Testis (tissue), 2 donors: ENCODE measurements at regions not wholly inside any gene's neighbourhood (a gene's known extent, or its start where the extent isn't known, plus 50 kb on each side); places are given as distances from the start of the nearest gene placed in this dataset.
"Not testable (repeated sequence)": the region's sequence is repeated elsewhere in the genome, so short reads cannot be mapped to it uniquely, and the experiment has no call there.

Experiments used
- DNase-seq: peaks from one replicate; pipeline ENCODE4 v3.0.0-alpha.2; 2019
- H3K27ac ChIP-seq, 2 donors: fragments of 200-600 bp; sonication (generic); one replicate each; pipeline ENCODE4 v1.5.1; 2019
- H3K27me3 ChIP-seq: fragments of 200-600 bp; sonication (generic); one replicate; pipeline ENCODE4 v1.5.1; 2019
- H3K36me3 ChIP-seq: fragments of 200-600 bp; sonication (generic); one replicate; pipeline ENCODE4 v1.5.1; 2017; ENCODE audit warnings: low read depth; ENCODE audit errors: missing control alignments
- H3K4me1 ChIP-seq: fragments of 200-600 bp; sonication (generic); one replicate; pipeline ENCODE4 v1.5.1; 2019
- H3K4me3 ChIP-seq, 2 donors: fragments of 200-600 bp; sonication (generic); one replicate each; pipeline ENCODE4 v1.5.1; 2017 to 2019
- H3K9me3 ChIP-seq: fragments of 200-600 bp; sonication (generic); one replicate; pipeline ENCODE4 v1.5.1; 2017
- CTCF ChIP-seq, 3 experiments: fragments of 450-650 bp in 2 of 3; fragments of 200-600 bp in 1 of 3; sonication (generic) in 1 of 3; IDR thresholded peaks; one replicate each; pipeline ENCODE4 v1.5.1; 2016 to 2019; ENCODE audit warnings: antibody characterized with exemption in 3 of 3, mild to moderate bottlenecking in 2 of 3, moderate library complexity in 1 of 3
- POLR2A ChIP-seq: fragments of 450-650 bp; IDR thresholded peaks from one replicate; pipeline ENCODE4 v1.6.1; 2017; ENCODE audit warnings: antibody characterized with exemption, mild to moderate bottlenecking, moderate library complexity
- WGBS, 2 donors: methylation state at CpG; one replicate each; pipeline ENCODE4 v1.1.5; 2018; 5-methylcytosine and 5-hydroxymethylcytosine counted together
- intact Hi-C: fragments of 100-400 bp; cut with DNase I; formaldehyde crosslinking; loops from one replicate; pipeline ENCODE4 v1.15.1; 2023; ENCODE audit warnings: low total_unique reads

- no peak for DNase-seq
- no peaks in the 10 kb centered on the region for H3K27me3 ChIP-seq
- H3K4me3 ChIP-seq, result peak overlapping the region; percentile 44 to 55
- TF ChIP-seq CTCF (IDR thresholded peaks at IDR 0.05), result no peak
- no peak for TF ChIP-seq POLR2A
- H3K27ac ChIP-seq, result no peak overlapping the region
- no peaks in the 10 kb centered on the region for H3K36me3 ChIP-seq
- no peaks in the 10 kb centered on the region for H3K9me3 ChIP-seq
- H3K4me1 ChIP-seq, result no peaks in the 10 kb centered on the region
- 66 to 67% methylated on average over 17 to 22 of the region's 22 CpGs for WGBS, 2 donors
- intact Hi-C loops, result no loop called here
These were observed 238.4 kb downstream of the TUBA3C start for GRCh38 chr13:18943273-18943672.

GRCh38 chr13:18936104-18936503 lies 245.5 kb downstream of the TUBA3C start:
- Histone ChIP-seq H3K4me1 (no peaks in the 10 kb centered on the region), H3K36me3 (no peaks in the 10 kb centered on the region), H3K4me3 (no peak overlapping the region), H3K27ac (no peak overlapping the region), H3K27me3 (no peaks in the 10 kb centered on the region), H3K9me3 (no peaks in the 10 kb centered on the region)
- TF ChIP-seq POLR2A (no peak), CTCF (IDR thresholded peaks at IDR 0.05) (no peak)
- intact Hi-C loops, result no loop called here
- WGBS, 2 donors, result 54 to 58% methylated on average over 3 of the region's 3 CpGs
- DNase-seq, result no peak

- intact Hi-C loops, result no loop called here
- no peak for DNase-seq
- Histone ChIP-seq H3K4me3 (no peak overlapping the region), H3K27me3 (no peaks in the 10 kb centered on the region), H3K36me3 (no peaks in the 10 kb centered on the region), H3K4me1 (no peaks in the 10 kb centered on the region), H3K9me3 (no peaks in the 10 kb centered on the region), H3K27ac (no peak overlapping the region)
- 44 to 56% methylated on average over 4 of the region's 4 CpGs for WGBS, 2 donors
- TF ChIP-seq CTCF (IDR thresholded peaks at IDR 0.05) (no peak), POLR2A (no peak)
These were observed 260.6 kb downstream of the TUBA3C start for GRCh38 chr13:18921063-18921462.

- H3K27me3 ChIP-seq, H3K4me3 ChIP-seq, intact Hi-C loops, H3K4me1 ChIP-seq, H3K9me3 ChIP-seq, H3K27ac ChIP-seq, H3K36me3 ChIP-seq: not testable (repeated sequence)
- DNase-seq, result peak; percentile 32
- WGBS, 2 donors, result 48 to 59% methylated on average over 11 of the region's 12 CpGs
These were observed 276.5 kb downstream of the TUBA3C start for GRCh38 chr13:18905096-18905495.

GRCh38 chr13:18895411-18895810 lies 286.2 kb downstream of the TUBA3C start:
- H3K4me3 ChIP-seq, H3K4me1 ChIP-seq, H3K27ac ChIP-seq, DNase-seq, intact Hi-C loops, H3K9me3 ChIP-seq, H3K27me3 ChIP-seq, H3K36me3 ChIP-seq: not testable (repeated sequence)
- 73% methylated on average over 4 to 10 of the region's 13 CpGs for WGBS, 2 donors

GRCh38 chr13:18891242-18891641 lies 290.4 kb downstream of the TUBA3C start:
- H3K36me3 ChIP-seq, H3K27me3 ChIP-seq, intact Hi-C loops, H3K4me1 ChIP-seq, DNase-seq, H3K9me3 ChIP-seq, H3K27ac ChIP-seq, H3K4me3 ChIP-seq: not testable (repeated sequence)
- WGBS, 2 donors, result 15 to 20% methylated on average over 1 of the region's 1 CpG

GRCh38 chr13:18874875-18875789 lies 306.5 kb downstream of the TUBA3C start:
- H3K36me3 ChIP-seq, intact Hi-C loops, H3K4me1 ChIP-seq, H3K27me3 ChIP-seq, H3K9me3 ChIP-seq, H3K27ac ChIP-seq: not testable (repeated sequence)
- DNase-seq, result peak; percentile 43
- H3K4me3 ChIP-seq, result peak overlapping the region; percentile 15 to 49
- WGBS, 2 donors, result 37 to 40% methylated on average over 21 to 51 of the region's 72 CpGs

- H3K4me1 ChIP-seq, H3K27ac ChIP-seq, H3K9me3 ChIP-seq, intact Hi-C loops, DNase-seq, H3K27me3 ChIP-seq, H3K4me3 ChIP-seq, H3K36me3 ChIP-seq: not testable (repeated sequence)
- 73 to 89% methylated on average over 4 of the region's 4 CpGs for WGBS, 2 donors
These were observed 311.1 kb downstream of the TUBA3C start for GRCh38 chr13:18870557-18870956.

- H3K4me1 ChIP-seq, H3K4me3 ChIP-seq, DNase-seq, intact Hi-C loops, H3K27ac ChIP-seq, H3K27me3 ChIP-seq, H3K36me3 ChIP-seq, H3K9me3 ChIP-seq: not testable (repeated sequence)
- WGBS, 2 donors, result 73 to 80% methylated on average over 2 of the region's 2 CpGs
These were observed 312.3 kb downstream of the TUBA3C start for GRCh38 chr13:18869365-18869764.
